Coronary artery (tissue), 2 donors: ENCODE measurements at regions not wholly inside any gene's neighbourhood (a gene's known extent, or its start where the extent isn't known, plus 50 kb on each side); places are given as distances from the start of the nearest gene placed in this dataset.
"Not testable (repeated sequence)": the region's sequence is repeated elsewhere in the genome, so short reads cannot be mapped to it uniquely, and the experiment has no call there.

Experiments used
- DNase-seq: peaks from one replicate; pipeline ENCODE4 v3.0.0-alpha.2; 2017; ENCODE audit warnings: low spot score
- H3K27ac ChIP-seq, 2 donors: fragments of 200-600 bp; sonication (generic); one replicate each; pipeline ENCODE4 v1.5.1; 2016 to 2019
- H3K4me3 ChIP-seq: fragments of 200-600 bp; sonication (generic); 2 replicates; pipeline ENCODE4 v1.5.1; 2016; ENCODE audit warnings: mild to moderate bottlenecking, moderate library complexity
- CTCF ChIP-seq: fragments of 200-600 bp; sonication (generic); IDR thresholded peaks from one replicate; pipeline ENCODE4 v1.5.1; 2019; ENCODE audit warnings: antibody characterized with exemption

- H3K4me3 ChIP-seq, H3K27ac ChIP-seq, DNase-seq: not testable (repeated sequence)
Measured at GRCh38 chr5:122515210-122515609, 203.2 kb downstream of the SNCAIP start.

GRCh38 chr5:122515709-122516431 lies 203.8 kb downstream of the SNCAIP start:
- no peak overlapping the region for H3K4me3 ChIP-seq
- DNase-seq, result no peak
- H3K27ac ChIP-seq, result no peak overlapping the region
- peak; percentile 49 for TF ChIP-seq CTCF

GRCh38 chr5:122516432-122516743 lies 204.4 kb downstream of the SNCAIP start:
- no peak for DNase-seq
- no peak for TF ChIP-seq CTCF
- Histone ChIP-seq H3K4me3 (no peak overlapping the region), H3K27ac (no peak overlapping the region)

- H3K4me3 ChIP-seq, result no peak overlapping the region
- no peak for TF ChIP-seq CTCF
- H3K27ac ChIP-seq, result no peak overlapping the region
- DNase-seq, result no peak
Measured at GRCh38 chr5:122517091-122517490, 205.1 kb downstream of the SNCAIP start.

GRCh38 chr5:122523776-122524175 lies 211.7 kb downstream of the SNCAIP start:
- H3K27ac ChIP-seq, result no peak overlapping the region
- TF ChIP-seq CTCF, result no peak
- H3K4me3 ChIP-seq, result no peak overlapping the region
- DNase-seq, result no peak

GRCh38 chr5:122527547-122527946 lies 215.5 kb downstream of the SNCAIP start:
- TF ChIP-seq CTCF, result no peak
- no peak for DNase-seq
- Histone ChIP-seq H3K4me3 (no peak overlapping the region), H3K27ac (no peak overlapping the region)

GRCh38 chr5:122532035-122532434 lies 220.0 kb downstream of the SNCAIP start:
- no peak for TF ChIP-seq CTCF
- Histone ChIP-seq H3K4me3 (no peak overlapping the region), H3K27ac (no peak overlapping the region)
- DNase-seq, result no peak
